Activated naive CD4-positive, alpha-beta T cell treated with anti-CD3 and anti-CD28 coated beads for 36 hours (primary cell): ENCODE measurements at regions not wholly inside any gene's neighbourhood (a gene's known extent, or its start where the extent isn't known, plus 50 kb on each side); places are given as distances from the start of the nearest gene placed in this dataset.
A peak's percentile ranks its signal among the peaks of the same experiment; 100 is the strongest.
"Not testable (repeated sequence)": the region's sequence is repeated elsewhere in the genome, so short reads cannot be mapped to it uniquely, and the experiment has no call there.

Experiments
- CTCF ChIA-PET: fragments of 350-600 bp; sonication (Branson Sonifier 250); formaldehyde crosslinking; loops from one replicate; lab custom pipeline; 2021; ENCODE audit warnings: antibody characterized with exemption; lab: Charles Lee
- DNase-seq: peaks from one replicate; pipeline ENCODE4 v3.0.0-alpha.2; 2020
- H3K27ac Mint-ChIP-seq: one replicate; pipeline ENCODE4 v1.8.0; 2021; ENCODE audit warnings: mild to moderate bottlenecking, mixed read lengths
- H3K27me3 Mint-ChIP-seq: one replicate; pipeline ENCODE4 v1.8.0; 2021; ENCODE audit warnings: low read depth, mixed read lengths
- H3K36me3 Mint-ChIP-seq: one replicate; pipeline ENCODE4 v1.8.0; 2021; ENCODE audit warnings: low read depth, mixed read lengths
- H3K4me1 Mint-ChIP-seq: one replicate; pipeline ENCODE4 v1.8.0; 2021; ENCODE audit warnings: low read depth, mixed read lengths
- H3K4me3 Mint-ChIP-seq: one replicate; pipeline ENCODE4 v1.8.0; 2021; ENCODE audit warnings: mild to moderate bottlenecking, moderate library complexity, mixed read lengths
- H3K9me3 Mint-ChIP-seq: one replicate; pipeline ENCODE4 v1.8.0; 2021; ENCODE audit warnings: mixed read lengths
- intact Hi-C: fragments of 100-400 bp; cut with micrococcal nuclease; formaldehyde crosslinking; loops from one replicate; pipeline ENCODE4 v1.15.1; 2023

GRCh38 chr2:12560618-12561017, 156.1 kb upstream of the TRIB2 start:
- peaks cover 32% of the 10 kb centered on the region for H3K4me1 Mint-ChIP-seq
- no peaks in the 10 kb centered on the region for H3K9me3 Mint-ChIP-seq
- no peak for DNase-seq
- no peak overlapping the region for H3K27ac Mint-ChIP-seq
- H3K36me3 Mint-ChIP-seq: no peaks in the 10 kb centered on the region
- no peaks in the 10 kb centered on the region for H3K27me3 Mint-ChIP-seq
- CTCF ChIA-PET: no interaction called here
- intact Hi-C loops: no loop called here
- no peak overlapping the region for H3K4me3 Mint-ChIP-seq

GRCh38 chr2:12567411-12567810, 149.3 kb upstream of the TRIB2 start:
- H3K27me3 Mint-ChIP-seq: no peaks in the 10 kb centered on the region
- H3K9me3 Mint-ChIP-seq: no peaks in the 10 kb centered on the region
- no peaks in the 10 kb centered on the region for H3K36me3 Mint-ChIP-seq
- no peak for DNase-seq
- no peak overlapping the region for H3K27ac Mint-ChIP-seq
- intact Hi-C loops: no loop called here
- H3K4me1 Mint-ChIP-seq: peaks cover 20% of the 10 kb centered on the region
- H3K4me3 Mint-ChIP-seq: no peak overlapping the region
- CTCF ChIA-PET: interaction anchor here (0.7 kb wide), 1 partner anchor 12 kb away, joined by 3 read pairs; no protein-coding TSS in a partner anchor

- peaks cover 16% of the 10 kb centered on the region for H3K4me1 Mint-ChIP-seq
- H3K9me3 Mint-ChIP-seq, H3K4me3 Mint-ChIP-seq, CTCF ChIA-PET, H3K27ac Mint-ChIP-seq, intact Hi-C loops, H3K27me3 Mint-ChIP-seq, DNase-seq, H3K36me3 Mint-ChIP-seq: not testable (repeated sequence)
Measured at GRCh38 chr2:12569510-12569909, 147.2 kb upstream of the TRIB2 start.

- H3K4me1 Mint-ChIP-seq: peaks cover 12% of the 10 kb centered on the region
- DNase-seq, H3K36me3 Mint-ChIP-seq, H3K27ac Mint-ChIP-seq, CTCF ChIA-PET, H3K27me3 Mint-ChIP-seq, intact Hi-C loops, H3K9me3 Mint-ChIP-seq, H3K4me3 Mint-ChIP-seq: not testable (repeated sequence)
Measured at GRCh38 chr2:12569929-12570328, 146.8 kb upstream of the TRIB2 start.

GRCh38 chr2:12577091-12577490, 139.6 kb upstream of the TRIB2 start:
- H3K4me1 Mint-ChIP-seq: no peaks in the 10 kb centered on the region
- CTCF ChIA-PET: no interaction called here

GRCh38 chr2:12577567-12578253, 139.0 kb upstream of the TRIB2 start:
- no peaks in the 10 kb centered on the region for H3K36me3 Mint-ChIP-seq
- CTCF ChIA-PET: no interaction called here
- H3K9me3 Mint-ChIP-seq: no peaks in the 10 kb centered on the region
- intact Hi-C loops: no loop called here
- no peaks in the 10 kb centered on the region for H3K27me3 Mint-ChIP-seq
- no peaks in the 10 kb centered on the region for H3K4me1 Mint-ChIP-seq
- no peak overlapping the region for H3K27ac Mint-ChIP-seq
- DNase-seq: no peak
- no peak overlapping the region for H3K4me3 Mint-ChIP-seq

More at GRCh38 chr2:12577091-12577490, 139.6 kb upstream of the TRIB2 start:
- Mint-ChIP-seq H3K36me3 (no peaks in the 10 kb centered on the region), H3K27me3 (no peaks in the 10 kb centered on the region), H3K27ac (no peak overlapping the region), H3K4me3 (no peak overlapping the region), H3K9me3 (no peaks in the 10 kb centered on the region)
- intact Hi-C loops: no loop called here
- DNase-seq: no peak

GRCh38 chr2:12579018-12579417, 137.7 kb upstream of the TRIB2 start:
- CTCF ChIA-PET: no interaction called here

GRCh38 chr2:12584338-12584737, 132.4 kb upstream of the TRIB2 start:
- no peak for DNase-seq
- intact Hi-C loops: no loop called here
- CTCF ChIA-PET: no interaction called here
- Mint-ChIP-seq H3K9me3 (no peaks in the 10 kb centered on the region), H3K4me1 (peaks cover 16% of the 10 kb centered on the region), H3K27me3 (no peaks in the 10 kb centered on the region), H3K27ac (no peak overlapping the region), H3K4me3 (no peak overlapping the region), H3K36me3 (no peaks in the 10 kb centered on the region)

More at GRCh38 chr2:12579018-12579417, 137.7 kb upstream of the TRIB2 start:
- intact Hi-C loops: no loop called here
- H3K9me3 Mint-ChIP-seq: no peaks in the 10 kb centered on the region
- peak; percentile 9 for DNase-seq
- H3K27me3 Mint-ChIP-seq: no peaks in the 10 kb centered on the region
- H3K4me1 Mint-ChIP-seq: no peaks in the 10 kb centered on the region
- H3K36me3 Mint-ChIP-seq: no peaks in the 10 kb centered on the region
- H3K4me3 Mint-ChIP-seq: no peak overlapping the region
- H3K27ac Mint-ChIP-seq: no peak overlapping the region

GRCh38 chr2:12585784-12586183, 131.0 kb upstream of the TRIB2 start:
- CTCF ChIA-PET: interaction anchor here (0.7 to 1.1 kb wide), 2 partner anchors 9 to 301 kb away, joined by 3 to 4 read pairs; no protein-coding TSS in a partner anchor
- no peaks in the 10 kb centered on the region for H3K27me3 Mint-ChIP-seq
- no peak overlapping the region for H3K4me3 Mint-ChIP-seq

GRCh38 chr2:12587228-12587627, 129.5 kb upstream of the TRIB2 start:
- no peaks in the 10 kb centered on the region for H3K36me3 Mint-ChIP-seq
- no peak for DNase-seq
- CTCF ChIA-PET: no interaction called here
- no peak overlapping the region for H3K27ac Mint-ChIP-seq
- intact Hi-C loops: no loop called here
- H3K4me3 Mint-ChIP-seq: no peak overlapping the region
- no peaks in the 10 kb centered on the region for H3K27me3 Mint-ChIP-seq
- peaks cover 31% of the 10 kb centered on the region for H3K4me1 Mint-ChIP-seq
- H3K9me3 Mint-ChIP-seq: no peaks in the 10 kb centered on the region

More at GRCh38 chr2:12585784-12586183, 131.0 kb upstream of the TRIB2 start:
- Mint-ChIP-seq H3K36me3 (no peaks in the 10 kb centered on the region), H3K4me1 (peaks cover 26% of the 10 kb centered on the region), H3K27ac (no peak overlapping the region), H3K9me3 (no peaks in the 10 kb centered on the region)
- intact Hi-C loops: no loop called here
- no peak for DNase-seq

GRCh38 chr2:12587729-12588522, 128.8 kb upstream of the TRIB2 start:
- Mint-ChIP-seq H3K4me3 (no peak overlapping the region), H3K27me3 (no peaks in the 10 kb centered on the region), H3K27ac (no peak overlapping the region), H3K9me3 (no peaks in the 10 kb centered on the region), H3K4me1 (peaks cover 32% of the 10 kb centered on the region), H3K36me3 (no peaks in the 10 kb centered on the region)
- no peak for DNase-seq
- intact Hi-C loops: no loop called here
- CTCF ChIA-PET: no interaction called here

- intact Hi-C loops: no loop called here
- CTCF ChIA-PET: no interaction called here
- no peaks in the 10 kb centered on the region for H3K27me3 Mint-ChIP-seq
- no peak for DNase-seq
- H3K4me3 Mint-ChIP-seq: no peak overlapping the region
- peaks cover 32% of the 10 kb centered on the region for H3K4me1 Mint-ChIP-seq
- H3K27ac Mint-ChIP-seq: no peak overlapping the region
- no peaks in the 10 kb centered on the region for H3K9me3 Mint-ChIP-seq
- H3K36me3 Mint-ChIP-seq: no peaks in the 10 kb centered on the region
Measured at GRCh38 chr2:12588986-12589385, 127.8 kb upstream of the TRIB2 start.
